Nucleus accumbens (tissue), 56 donors: ENCODE measurements at regions not wholly inside any gene's neighbourhood (a gene's known extent, or its start where the extent isn't known, plus 50 kb on each side); places are given as distances from the start of the nearest gene placed in this dataset.
A peak's percentile ranks its signal among the peaks of the same experiment; 100 is the strongest.
"Not testable (repeated sequence)": the region's sequence is repeated elsewhere in the genome, so short reads cannot be mapped to it uniquely, and the experiment has no call there.

Experiments
- DNase-seq, 56 donors: peaks; one replicate each; lab custom pipeline; 2025; lab: John Stamatoyannopoulos, UW

DNA sequence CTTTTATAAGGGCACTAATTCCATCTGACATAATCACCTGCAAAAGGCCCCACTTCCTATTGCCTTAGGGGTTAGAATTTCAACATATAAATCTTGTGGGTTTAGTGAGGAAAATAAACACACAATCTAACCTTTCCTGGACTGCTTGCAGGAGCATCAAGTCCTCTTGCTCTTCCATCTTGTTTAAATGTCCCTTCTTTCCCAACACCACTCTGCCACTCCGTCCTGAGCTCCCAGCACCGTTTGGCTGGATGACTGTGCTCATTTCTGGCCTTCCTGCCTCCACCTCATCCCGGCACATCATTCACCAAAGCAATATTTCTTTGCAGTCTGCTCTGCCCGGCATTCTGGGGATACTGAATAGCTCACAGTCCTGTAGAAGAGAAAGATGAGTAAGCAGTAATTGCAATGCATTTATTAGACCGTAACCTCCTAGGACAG lies 247.8 kb downstream of the BCL2 start:
- DNase-seq, result no peak

DNA sequence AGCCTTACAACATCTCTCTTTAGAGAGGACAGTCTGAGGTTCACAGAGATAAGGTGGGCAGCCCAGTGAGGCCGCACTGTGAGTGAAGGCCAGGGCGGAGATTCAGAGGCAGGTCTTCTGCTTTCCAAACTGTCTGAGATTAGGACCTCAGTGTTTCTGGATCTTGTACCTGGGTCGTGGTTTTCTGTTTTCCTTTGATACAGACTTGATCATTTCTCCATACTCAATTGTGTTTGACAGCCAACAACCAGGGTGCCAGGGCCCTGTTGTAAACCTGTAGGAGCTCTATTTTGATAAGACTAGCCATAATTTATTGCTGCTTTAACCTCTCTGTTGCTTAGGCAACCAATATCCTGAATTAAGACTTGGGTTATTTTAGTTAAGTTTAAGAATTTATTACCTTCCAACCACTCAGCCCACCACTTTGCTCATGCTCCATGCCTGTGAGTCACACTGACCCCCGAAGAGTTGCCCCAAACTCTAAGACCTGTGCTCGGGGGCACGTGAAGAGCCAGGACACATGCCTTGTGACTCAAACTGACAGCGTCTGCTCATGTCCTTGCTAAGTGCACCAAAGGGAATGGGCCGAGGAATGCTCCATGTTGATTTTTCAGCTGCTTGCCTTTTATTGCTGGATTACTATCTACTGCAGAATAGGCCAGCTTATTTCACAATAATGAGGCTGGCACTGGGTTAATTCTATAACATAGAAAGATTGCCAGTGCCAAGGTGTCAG lies 248.6 kb downstream of the BCL2 start:
- no peak for DNase-seq

DNA sequence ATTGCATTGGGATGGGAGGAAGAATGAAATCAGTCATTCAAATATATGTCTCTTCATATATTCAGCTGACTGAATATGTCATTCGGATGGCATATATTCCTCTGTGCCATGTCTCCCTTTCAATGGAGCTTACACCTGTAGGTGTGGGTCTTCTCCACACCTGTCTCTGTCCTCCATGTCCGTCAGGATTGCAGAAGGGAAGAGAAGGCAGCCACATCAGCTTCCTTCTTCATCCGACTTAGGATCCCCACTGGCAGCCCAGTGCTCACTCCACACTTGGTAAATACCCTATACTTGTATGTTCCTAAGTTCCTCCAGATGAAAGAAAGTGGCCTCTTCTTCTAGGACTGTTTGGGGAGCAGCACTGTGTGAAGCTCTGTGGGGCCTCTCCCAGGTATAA lies 250.1 kb downstream of the BCL2 start:
- DNase-seq, result no peak

DNA sequence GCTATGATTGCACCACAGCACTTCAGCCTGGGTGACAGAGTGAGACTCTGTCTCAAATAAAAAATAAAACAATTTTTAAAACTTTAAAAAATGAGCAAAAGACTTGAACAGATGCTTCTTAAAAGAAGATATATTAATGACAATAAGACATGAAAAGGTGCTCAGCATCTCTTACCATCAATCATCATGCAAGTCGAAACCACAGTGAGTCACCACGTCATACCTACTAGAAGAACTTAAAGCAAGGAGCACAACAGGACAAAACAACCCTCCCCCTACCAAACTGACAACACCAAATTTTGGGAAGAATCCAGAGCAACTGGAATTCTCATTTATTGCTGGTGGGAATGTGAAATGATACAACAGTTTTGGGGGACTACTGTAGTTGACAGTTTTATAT lies 251.6 kb downstream of the BCL2 start:
- DNase-seq, result no peak

DNA sequence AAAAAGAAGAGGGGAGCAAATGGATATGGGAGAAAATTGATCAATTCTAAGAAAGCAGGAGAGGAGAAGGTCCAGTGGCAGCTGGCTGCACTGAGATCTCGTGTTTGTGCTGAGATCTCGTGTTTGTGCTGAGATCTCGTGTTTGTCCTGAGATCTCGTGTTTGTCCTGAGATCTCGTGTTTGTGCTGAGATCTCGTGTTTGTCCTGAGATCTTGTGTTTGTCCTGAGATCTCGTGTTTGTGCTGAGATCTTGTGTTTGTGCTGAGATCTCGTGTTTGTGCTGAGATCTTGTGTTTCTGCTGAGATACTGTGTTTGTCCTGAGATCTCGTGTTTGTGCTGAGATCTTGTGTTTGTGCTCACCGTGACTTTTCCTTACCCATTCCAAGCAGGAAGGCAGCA lies 254.4 kb downstream of the BCL2 start:
- no peak for DNase-seq

DNA sequence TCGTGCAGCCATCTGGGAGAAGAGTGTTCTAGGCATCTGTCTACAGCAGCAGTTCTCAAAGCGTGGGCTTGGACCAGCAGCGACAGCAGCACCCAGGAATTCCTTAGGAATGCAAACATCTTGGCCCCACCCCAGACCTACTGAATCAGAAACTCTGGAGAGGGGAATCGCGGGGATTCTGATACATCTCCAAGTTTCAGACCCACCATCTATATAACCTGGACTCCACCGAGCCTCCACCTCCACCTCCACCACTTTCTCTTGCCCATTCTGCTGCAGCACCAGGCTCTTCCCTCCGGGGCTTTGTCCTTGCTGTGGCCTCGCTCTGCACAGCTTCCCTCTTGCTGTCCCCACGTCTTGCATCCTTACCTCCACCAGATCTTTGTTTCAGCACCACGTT lies 256.4 kb downstream of the BCL2 start:
- DNase-seq, result no peak

DNA sequence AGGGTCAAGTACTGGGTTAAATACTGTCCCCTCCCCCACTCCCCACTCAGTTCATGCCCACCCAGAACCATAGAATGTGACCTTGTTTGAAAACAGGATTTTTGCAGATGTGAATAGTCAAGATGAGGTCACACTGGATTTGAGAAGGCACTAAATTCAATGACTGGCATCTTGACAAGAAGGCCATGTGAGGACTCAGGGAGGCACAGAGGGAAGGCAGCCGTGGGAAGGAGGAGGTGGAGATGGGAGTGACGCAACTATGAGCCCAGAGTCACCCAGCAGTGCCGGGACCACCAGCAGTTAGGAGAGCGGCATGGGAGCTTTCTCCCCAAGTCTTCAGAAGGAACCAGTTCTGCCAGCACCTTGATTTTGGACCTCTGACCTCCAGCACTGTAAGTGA lies 257.3 kb downstream of the BCL2 start:
- peak in 1 of 56 donors; percentile 3 for DNase-seq

DNA sequence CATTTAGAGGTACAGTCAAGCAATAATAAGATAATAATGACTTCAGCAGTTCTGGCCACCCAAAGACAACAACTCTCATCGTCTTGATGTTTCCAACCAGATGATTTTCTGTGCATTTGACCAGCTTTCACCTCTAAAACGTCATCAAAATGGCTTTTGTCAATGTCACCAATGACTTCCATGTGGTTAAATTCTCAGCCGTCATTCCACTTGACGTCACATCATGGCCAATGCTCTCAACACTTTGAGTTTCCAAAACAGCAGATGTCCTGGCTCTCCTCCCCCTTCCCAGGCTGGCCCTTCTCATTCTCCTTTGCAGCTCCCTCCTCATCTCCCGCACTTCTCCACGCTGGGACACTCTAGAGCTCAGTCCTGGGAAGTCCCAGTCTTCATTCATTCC lies 258.3 kb downstream of the BCL2 start:
- DNase-seq, result no peak

DNA sequence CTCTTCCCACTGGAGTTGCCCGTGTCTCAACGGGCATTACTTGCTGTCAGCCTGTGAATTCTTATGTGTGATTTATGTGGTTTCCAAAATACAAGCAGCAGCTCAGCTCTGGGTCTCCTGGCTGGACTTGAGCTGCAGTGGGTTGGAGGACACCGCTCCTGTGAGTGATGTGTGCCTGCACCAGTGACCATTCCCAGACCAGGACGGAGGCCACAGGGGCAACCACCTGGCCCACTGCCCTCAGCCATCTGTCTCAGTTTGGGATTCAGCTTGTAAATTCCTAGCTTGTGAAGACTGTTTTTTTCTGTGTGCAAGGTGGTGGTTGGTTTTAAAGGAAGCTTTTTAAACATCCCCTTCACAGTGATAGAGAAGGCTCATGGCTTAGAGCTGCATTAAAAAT lies 261.0 kb downstream of the BCL2 start:
- no peak for DNase-seq

DNA sequence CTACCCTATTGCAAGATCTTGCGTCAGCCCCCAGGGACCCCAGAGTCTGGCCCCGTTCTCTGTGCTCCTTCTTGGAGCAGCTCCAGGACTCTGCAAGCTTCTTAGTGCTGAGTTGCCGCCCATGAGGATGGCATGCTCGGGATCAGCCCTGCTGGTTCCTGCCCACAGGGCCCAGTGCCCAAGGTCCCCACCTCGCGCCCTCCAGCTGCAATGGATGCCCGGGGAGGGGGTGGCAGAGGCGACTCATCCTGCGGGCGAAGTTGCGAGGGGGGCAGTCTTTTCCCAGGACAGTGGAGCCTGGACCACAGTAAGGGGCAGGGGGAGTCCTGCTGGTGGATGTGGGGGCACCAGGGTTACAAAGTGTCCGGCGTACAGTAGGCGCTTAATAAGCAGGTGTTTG lies 261.9 kb downstream of the BCL2 start:
- no peak for DNase-seq

DNA sequence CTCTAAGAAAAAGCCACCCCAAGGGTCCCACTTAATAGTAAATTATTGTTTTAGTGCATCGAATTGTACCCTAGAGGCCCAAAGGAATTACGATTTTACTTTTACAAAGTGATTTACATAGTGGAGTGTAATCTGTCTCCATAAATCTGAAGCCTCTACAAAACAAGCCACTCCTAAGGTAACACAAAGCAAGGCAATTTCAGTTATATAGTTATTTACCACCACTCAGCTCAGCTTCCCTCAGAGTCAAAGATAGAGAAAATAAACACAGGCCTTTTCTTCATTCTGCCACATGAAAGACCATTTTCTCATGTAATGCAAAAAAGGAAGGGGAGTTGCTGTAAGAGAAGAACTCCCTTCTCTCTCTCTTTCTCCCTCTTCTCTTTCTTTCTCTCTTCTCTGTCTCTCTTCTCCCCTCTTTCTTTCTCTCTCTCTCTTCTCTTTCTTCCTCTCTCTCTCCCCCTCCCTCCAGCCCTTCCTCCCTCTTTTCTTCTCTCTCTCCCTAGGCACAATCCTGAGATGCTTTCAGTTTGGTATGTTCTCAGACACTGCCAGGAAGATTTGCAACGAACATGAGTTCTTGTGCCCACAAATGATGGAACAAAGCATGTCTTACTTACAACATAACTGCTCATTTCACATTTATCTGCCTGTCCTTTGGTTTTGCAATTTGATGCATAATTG lies 264.5 kb downstream of the BCL2 start:
- DNase-seq, result no peak

DNA sequence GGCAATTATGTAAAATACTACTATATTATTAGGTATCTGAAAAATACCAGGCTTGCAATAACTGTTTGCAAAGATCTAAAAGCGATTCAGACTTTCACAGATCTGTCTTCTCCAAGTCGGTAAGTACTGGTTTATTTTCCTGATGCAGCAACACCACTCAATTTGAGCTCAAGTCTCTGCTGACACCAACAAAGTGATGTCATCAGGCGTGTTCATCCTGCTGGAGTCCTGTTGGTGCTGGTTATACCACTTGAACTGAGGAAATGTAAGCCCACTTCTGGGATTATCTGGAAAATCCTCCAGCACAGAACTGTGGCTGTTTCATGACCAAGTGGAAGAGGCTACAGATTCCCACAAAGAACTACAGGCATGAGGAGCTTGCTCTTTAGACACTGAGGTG lies 267.6 kb downstream of the BCL2 start:
- DNase-seq, result no peak

DNA sequence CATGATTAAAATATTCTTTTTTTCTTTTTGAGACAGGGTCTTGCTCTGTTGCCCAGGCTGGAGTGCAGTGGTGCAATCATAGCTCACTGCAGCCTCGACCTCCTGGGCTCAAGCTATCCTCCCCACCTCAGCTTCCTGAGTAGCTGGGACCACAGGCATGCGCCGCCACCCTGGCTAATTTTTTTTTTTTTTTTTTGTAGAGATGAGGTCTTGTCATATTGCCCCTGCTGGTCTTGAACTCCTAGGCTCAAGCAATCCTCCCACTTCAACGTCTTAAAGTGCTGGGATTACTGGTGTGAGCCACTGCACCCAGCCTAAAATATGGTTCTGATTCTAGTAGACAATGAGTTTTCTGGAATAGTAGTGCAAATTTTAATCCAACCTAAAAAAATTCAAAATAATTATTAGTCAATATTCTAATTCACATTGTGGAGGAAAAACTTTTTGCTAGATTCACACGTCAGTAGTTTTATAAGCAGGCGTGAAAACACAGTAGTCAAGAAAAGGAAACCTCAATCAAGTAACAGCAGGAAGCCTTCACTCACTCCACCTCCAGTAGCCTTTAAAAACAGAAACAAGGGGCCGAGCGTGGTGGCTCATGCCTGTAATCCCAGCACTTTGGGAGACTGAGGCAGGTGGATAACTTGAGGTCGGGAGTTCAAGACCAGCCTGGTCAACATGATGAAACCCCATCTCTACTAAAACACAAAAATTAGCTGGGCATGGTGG lies 268.7 kb downstream of the BCL2 start:
- DNase-seq, result not testable (repeated sequence)

DNA sequence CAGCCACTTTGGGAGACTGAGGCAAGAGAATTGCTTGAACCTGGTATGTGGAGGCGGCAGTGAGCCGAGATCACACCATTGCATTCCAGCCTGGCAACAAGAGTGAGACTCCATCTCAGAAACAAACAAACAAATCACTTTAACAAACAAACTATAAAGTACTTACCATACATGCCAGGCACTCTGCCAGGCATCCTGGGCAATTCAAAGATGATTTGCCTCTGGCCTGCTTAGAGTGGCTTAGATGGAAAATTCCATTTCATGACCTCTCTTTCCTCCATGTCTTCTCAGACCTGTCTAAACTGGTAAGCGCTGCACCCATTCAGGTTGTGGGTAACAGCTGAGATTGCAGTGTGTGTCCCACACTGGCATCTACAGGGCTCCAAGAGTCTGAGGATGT lies 273.2 kb downstream of the BCL2 start:
- DNase-seq, result no peak

DNA sequence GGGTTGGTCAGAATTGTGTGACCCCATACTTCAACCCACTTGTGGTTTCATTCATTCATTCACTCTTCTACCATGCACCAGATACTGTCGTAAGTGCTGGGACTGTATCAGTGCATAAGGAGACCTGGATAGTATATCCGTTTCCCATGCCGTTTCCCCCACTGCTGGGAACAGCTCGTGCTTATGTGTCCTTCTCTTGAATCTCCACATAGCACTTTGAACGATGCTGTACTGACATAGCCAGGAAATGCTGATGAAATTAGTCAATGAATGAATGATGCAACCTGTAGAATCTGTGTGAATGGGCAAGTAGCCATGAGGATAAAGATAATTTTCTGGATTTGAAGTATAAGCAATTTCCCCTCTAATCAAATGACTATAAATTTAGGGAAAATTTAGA lies 276.1 kb downstream of the BCL2 start:
- no peak for DNase-seq

DNA sequence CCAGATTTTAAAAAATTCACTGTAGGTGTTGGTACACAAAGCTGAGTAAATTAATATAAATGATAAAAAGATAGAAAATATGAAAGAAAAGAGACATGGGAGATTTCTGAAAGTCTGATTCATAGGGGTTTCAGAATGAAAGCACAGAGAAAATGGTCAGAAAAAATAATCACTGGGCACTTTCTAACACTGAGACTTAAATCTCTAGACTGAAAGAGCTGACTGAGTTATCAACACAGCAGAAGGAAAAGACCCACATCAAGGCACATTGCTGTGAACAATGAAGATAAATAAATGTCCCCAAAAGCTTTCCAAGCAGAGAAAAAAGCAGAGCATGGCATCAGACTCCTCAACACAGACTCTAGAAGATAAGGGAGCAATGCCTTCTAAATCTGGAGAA lies 277.2 kb downstream of the BCL2 start:
- DNase-seq, result no peak

DNA sequence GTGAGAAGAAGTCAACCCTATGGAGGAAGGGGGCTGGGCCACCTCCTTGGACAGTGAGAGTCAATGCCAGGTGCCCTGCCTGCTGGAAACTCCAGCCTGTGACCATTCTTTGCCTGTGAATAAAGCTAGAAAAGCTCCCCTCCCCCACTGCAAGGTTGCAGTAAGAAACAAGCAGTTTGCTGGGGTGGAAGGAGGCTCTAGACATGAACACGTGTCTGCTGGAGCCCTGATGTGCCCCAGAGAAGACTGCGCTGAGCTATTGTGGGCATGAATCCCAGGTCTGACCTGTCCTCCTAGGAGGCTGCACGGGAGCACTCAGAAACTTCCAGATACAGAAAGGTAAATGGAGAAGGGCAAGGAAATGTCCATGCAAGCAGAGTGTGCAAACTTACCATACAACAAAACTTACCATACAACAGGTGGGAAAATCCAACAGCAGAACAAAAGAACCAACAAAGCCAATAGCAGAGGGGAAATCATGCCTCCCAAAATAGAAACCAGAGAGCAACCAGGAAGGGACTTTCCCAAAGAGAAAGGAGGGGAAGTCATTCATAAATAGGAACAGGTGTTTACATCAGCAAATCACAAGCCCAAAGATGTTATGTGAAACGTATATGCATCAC lies 278.7 kb downstream of the BCL2 start:
- DNase-seq, result no peak

DNA sequence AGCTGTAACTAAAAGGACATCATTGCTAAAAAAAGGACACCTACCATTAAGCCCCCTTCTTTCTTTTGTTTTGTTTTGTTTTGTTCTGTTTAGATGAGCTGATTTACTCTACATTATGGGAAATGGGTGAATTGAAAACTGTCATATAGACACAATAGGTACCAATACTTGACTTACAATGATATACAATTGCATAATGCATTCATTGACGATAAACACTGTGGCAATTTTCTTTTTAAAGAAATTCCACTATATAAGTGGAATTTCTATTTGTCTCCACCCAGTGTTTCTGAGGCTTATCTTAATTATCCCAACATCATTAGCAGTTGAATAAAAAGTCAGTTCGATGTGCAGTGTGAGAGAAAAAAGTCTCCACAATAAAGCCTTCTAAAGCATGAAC lies 282.1 kb downstream of the BCL2 start:
- no peak for DNase-seq

DNA sequence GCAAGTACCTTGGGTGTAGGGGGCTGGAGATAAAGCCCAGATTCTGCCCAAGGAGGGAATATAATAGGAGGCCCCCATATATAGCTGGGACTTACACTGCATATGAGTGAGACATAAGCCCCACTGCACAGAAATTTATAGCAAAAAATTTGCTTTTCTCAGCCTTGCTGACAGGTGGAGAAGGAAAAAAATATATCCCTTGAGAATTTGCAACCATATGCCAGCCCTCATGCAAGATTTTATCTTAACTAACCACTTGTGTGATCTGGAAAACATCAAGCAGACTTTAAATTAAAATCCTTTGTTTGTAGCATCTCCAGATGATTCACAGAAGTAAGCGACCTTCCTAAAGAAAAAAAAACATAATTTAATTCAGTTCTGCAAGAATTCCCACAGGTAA lies 288.2 kb downstream of the BCL2 start:
- DNase-seq, result no peak
